Keratinocyte (primary cell): ENCODE measurements at regions not wholly inside any gene's neighbourhood (a gene's known extent, or its start where the extent isn't known, plus 50 kb on each side); places are given as distances from the start of the nearest gene placed in this dataset.

ENCODE experiments used
- DNase-seq: peaks from one replicate; pipeline ENCODE4 v3.0.0-alpha.2; 2011; ENCODE audit warnings: low read depth, missing footprints, low spot score
- FAIRE-seq: peaks from 2 replicates; lab custom pipeline; 2011; peaks lifted over from hg19 to GRCh38; lab: Jason Lieb, UNC
- H2AFZ ChIP-seq: 2 replicates; pipeline ENCODE4 v1.6.0; 2012; ENCODE audit warnings: low read length, control low read depth, inconsistent platforms; ENCODE audit not compliant: control insufficient read depth
- H3K27ac ChIP-seq: 2 replicates; pipeline ENCODE4 v1.5.1; 2011; ENCODE audit warnings: low read length; ENCODE audit not compliant: control insufficient read depth, insufficient read depth
- H3K27me3 ChIP-seq: 3 replicates; pipeline ENCODE4 v1.6.0; 2011; ENCODE audit warnings: low read length; ENCODE audit not compliant: control insufficient read depth, insufficient read depth; ENCODE audit errors: extremely low read depth
- H3K36me3 ChIP-seq, 2 experiments: 2 replicates in 1 of 2; 3 replicates in 1 of 2; pipeline ENCODE4 v1.5.1; 2011; ENCODE audit warnings: low read length in 2 of 2, mild to moderate bottlenecking in 1 of 2; ENCODE audit not compliant: control insufficient read depth in 2 of 2, insufficient read depth in 2 of 2; ENCODE audit errors: extremely low read depth in 1 of 2
- H3K4me1 ChIP-seq: 3 replicates; pipeline ENCODE4 v1.5.1; 2011; ENCODE audit warnings: low read length; ENCODE audit not compliant: control insufficient read depth, insufficient read depth; ENCODE audit errors: extremely low read depth
- H3K4me2 ChIP-seq: 3 replicates; pipeline ENCODE4 v1.6.0; 2011; ENCODE audit warnings: low read depth, low read length; ENCODE audit not compliant: control insufficient read depth, insufficient read depth; ENCODE audit errors: extremely low read depth
- H3K4me3 ChIP-seq, 3 experiments: fragments of 200-600 bp in 1 of 3; sonication (generic) in 1 of 3; 2 replicates in 2 of 3; 3 replicates in 1 of 3; pipeline ENCODE4 v1.5.1; 2011 to 2016; ENCODE audit warnings: low read length in 3 of 3, mild to moderate bottlenecking in 3 of 3, control low read depth in 2 of 3, inconsistent platforms in 1 of 3, low read depth in 1 of 3, mixed read lengths in 1 of 3, mixed run types in 1 of 3, moderate library complexity in 1 of 3; ENCODE audit not compliant: control insufficient read depth in 2 of 3, insufficient read depth in 2 of 3; ENCODE audit errors: extremely low read depth in 1 of 3
- H3K79me2 ChIP-seq: 2 replicates; pipeline ENCODE4 v1.6.0; 2012; ENCODE audit warnings: low read length; ENCODE audit not compliant: control insufficient read depth, insufficient read depth
- H3K9ac ChIP-seq: 3 replicates; pipeline ENCODE4 v1.6.0; 2011; ENCODE audit warnings: low read length; ENCODE audit not compliant: control insufficient read depth, insufficient read depth; ENCODE audit errors: extremely low read depth
- H3K9me1 ChIP-seq: 3 replicates; pipeline ENCODE4 v1.6.0; 2011; ENCODE audit warnings: low read length; ENCODE audit not compliant: control insufficient read depth, insufficient read depth; ENCODE audit errors: extremely low read depth
- H3K9me3 ChIP-seq: 2 replicates; pipeline ENCODE4 v1.5.1; 2012; ENCODE audit warnings: low read depth, low read length; ENCODE audit not compliant: control insufficient read depth
- H4K20me1 ChIP-seq: 3 replicates; pipeline ENCODE4 v1.6.0; 2011; ENCODE audit warnings: low read length; ENCODE audit not compliant: control insufficient read depth, insufficient read depth; ENCODE audit errors: extremely low read depth
- CTCF ChIP-seq, 3 experiments: IDR thresholded peaks in 1 of 3; conservative IDR thresholded peaks in 1 of 3; optimal IDR thresholded peaks in 1 of 3; 2 replicates in 2 of 3; 3 replicates in 1 of 3; pipeline versions ENCODE3 to v1.5.1; 2011; ENCODE audit warnings: low read length in 3 of 3, mild to moderate bottlenecking in 3 of 3, moderate library complexity in 2 of 3, control low read depth in 1 of 3, inconsistent platforms in 1 of 3; ENCODE audit not compliant: insufficient read depth in 2 of 3; ENCODE audit errors: extremely low read depth in 1 of 3
- EZH2 ChIP-seq: IDR thresholded peaks from one replicate; pipeline ENCODE4 v1.6.1; 2012; ENCODE audit warnings: inconsistent platforms, mild to moderate bottlenecking, low read length, moderate library complexity
- dilution Hi-C: fragments of 300-500 bp; cut with MboI; formaldehyde crosslinking; loops from one replicate; pipeline ENCODE4 v1.7.0; 2020; ENCODE audit warnings: low sequenced_read_pairs; ENCODE audit not compliant: extremely low pct_ligation_motif_present

GRCh38 chr6:81998432-81998831, 246.0 kb upstream of the TENT5A start:
- H3K4me3 ChIP-seq = no peak overlapping the region
- DNase-seq (no peak), FAIRE-seq (no peak)
- no peaks in the 10 kb centered on the region for H3K79me2 ChIP-seq
- TF ChIP-seq EZH2 (no peak), CTCF (optimal IDR thresholded peaks at IDR 0.05 in 1 of 3, IDR thresholded peaks at IDR 0.05 in 1 of 3, conservative IDR thresholded peaks at IDR 0.05 in 1 of 3; ENCODE audit: extremely low read depth in 1 of 3, insufficient read depth in 2 of 3, low read length in 3 of 3) (no peak)
- no peaks in the 10 kb centered on the region for H3K27me3 ChIP-seq
- peaks cover 54% of the 10 kb centered on the region for H3K4me1 ChIP-seq
- H3K27ac ChIP-seq = peak overlapping the region; percentile 90
- H4K20me1 ChIP-seq = no peaks in the 10 kb centered on the region
- H3K4me2 ChIP-seq = no peak overlapping the region
- dilution Hi-C loops = no loop called here
- no peaks in the 10 kb centered on the region for H3K9me3 ChIP-seq
- no peak overlapping the region for H3K9ac ChIP-seq
- H3K9me1 ChIP-seq = no peaks in the 10 kb centered on the region
- peak overlapping the region; percentile 22 for H2AFZ ChIP-seq
- H3K36me3 ChIP-seq = no peaks in the 10 kb centered on the region

GRCh38 chr6:81997090-81997926, 244.8 kb upstream of the TENT5A start:
- Histone ChIP-seq H3K4me3 (peak overlapping the region in 1 of 3 experiments; percentile 46), H3K27ac (peak overlapping the region; percentile 90), H3K9me1 (no peaks in the 10 kb centered on the region), H3K36me3 (no peaks in the 10 kb centered on the region), H3K4me1 (peaks cover 54% of the 10 kb centered on the region), H3K9ac (peak overlapping the region; percentile 66), H3K79me2 (no peaks in the 10 kb centered on the region), H4K20me1 (no peaks in the 10 kb centered on the region), H2AFZ (peak overlapping the region; percentile 58), H3K4me2 (peak overlapping the region; percentile 71), H3K27me3 (no peaks in the 10 kb centered on the region), H3K9me3 (no peaks in the 10 kb centered on the region)
- dilution Hi-C loops = no loop called here
- TF ChIP-seq EZH2 (no peak), CTCF (optimal IDR thresholded peaks at IDR 0.05 in 1 of 3, IDR thresholded peaks at IDR 0.05 in 1 of 3, conservative IDR thresholded peaks at IDR 0.05 in 1 of 3; ENCODE audit: extremely low read depth in 1 of 3, insufficient read depth in 2 of 3, low read length in 3 of 3) (no peak)
- FAIRE-seq (peak; percentile 83), DNase-seq (no peak)
